GM12873 (cell line): ENCODE measurements at regions not wholly inside any gene's neighbourhood (a gene's known extent, or its start where the extent isn't known, plus 50 kb on each side); places are given as distances from the start of the nearest gene placed in this dataset.

ENCODE experiments used
- TF ChIP-seq, protein P1 (sequence below): IDR thresholded peaks from 2 replicates; pipeline ENCODE4 v1.5.1; 2012; ENCODE audit warnings: low read depth, mild to moderate bottlenecking, moderate library complexity, low read length, control low read depth; ENCODE audit not compliant: insufficient read depth; ENCODE audit errors: missing control alignments

DNA sequence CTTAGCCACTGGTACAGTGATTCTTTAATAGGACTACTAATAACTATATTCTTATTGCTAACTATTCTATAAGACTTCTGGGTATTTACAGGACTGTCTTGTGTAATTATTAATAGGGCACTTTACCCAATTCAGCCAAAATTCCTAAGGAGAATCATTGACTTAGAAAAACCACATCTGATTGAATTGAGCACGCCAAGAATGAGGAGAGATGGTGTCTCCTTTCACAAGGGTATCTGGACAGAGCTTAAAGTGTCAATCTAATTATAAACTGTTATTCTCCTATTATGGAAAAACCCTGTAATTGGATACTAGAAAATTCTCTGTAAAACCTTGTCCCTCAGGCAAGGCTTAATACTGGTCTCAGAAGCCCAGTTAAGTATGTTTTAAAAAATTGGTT, 111.1 kb upstream of the TLL1 start:
- TF ChIP-seq, protein P1, sequence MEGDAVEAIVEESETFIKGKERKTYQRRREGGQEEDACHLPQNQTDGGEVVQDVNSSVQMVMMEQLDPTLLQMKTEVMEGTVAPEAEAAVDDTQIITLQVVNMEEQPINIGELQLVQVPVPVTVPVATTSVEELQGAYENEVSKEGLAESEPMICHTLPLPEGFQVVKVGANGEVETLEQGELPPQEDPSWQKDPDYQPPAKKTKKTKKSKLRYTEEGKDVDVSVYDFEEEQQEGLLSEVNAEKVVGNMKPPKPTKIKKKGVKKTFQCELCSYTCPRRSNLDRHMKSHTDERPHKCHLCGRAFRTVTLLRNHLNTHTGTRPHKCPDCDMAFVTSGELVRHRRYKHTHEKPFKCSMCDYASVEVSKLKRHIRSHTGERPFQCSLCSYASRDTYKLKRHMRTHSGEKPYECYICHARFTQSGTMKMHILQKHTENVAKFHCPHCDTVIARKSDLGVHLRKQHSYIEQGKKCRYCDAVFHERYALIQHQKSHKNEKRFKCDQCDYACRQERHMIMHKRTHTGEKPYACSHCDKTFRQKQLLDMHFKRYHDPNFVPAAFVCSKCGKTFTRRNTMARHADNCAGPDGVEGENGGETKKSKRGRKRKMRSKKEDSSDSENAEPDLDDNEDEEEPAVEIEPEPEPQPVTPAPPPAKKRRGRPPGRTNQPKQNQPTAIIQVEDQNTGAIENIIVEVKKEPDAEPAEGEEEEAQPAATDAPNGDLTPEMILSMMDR: no peak

DNA sequence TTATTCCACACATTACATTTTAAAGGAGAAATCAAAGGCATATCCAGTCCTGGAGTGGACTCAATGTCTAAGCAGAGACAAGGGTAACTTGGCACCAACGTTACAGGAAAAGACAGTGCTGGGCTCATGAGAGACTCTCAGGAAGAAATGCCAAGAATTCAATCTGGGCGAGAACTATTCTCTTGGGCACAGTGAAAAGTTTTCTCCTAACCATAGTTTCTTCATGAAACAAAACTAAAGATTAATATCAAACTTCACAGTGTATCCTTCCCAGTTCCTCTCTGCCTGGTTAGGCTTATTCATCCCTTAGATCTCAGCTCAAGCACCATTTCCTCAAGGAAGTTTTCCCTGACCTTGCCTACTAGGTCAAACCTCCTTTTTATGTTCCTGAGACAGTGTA, 109.4 kb upstream of the TLL1 start:
- TF ChIP-seq, protein P1: no peak

DNA sequence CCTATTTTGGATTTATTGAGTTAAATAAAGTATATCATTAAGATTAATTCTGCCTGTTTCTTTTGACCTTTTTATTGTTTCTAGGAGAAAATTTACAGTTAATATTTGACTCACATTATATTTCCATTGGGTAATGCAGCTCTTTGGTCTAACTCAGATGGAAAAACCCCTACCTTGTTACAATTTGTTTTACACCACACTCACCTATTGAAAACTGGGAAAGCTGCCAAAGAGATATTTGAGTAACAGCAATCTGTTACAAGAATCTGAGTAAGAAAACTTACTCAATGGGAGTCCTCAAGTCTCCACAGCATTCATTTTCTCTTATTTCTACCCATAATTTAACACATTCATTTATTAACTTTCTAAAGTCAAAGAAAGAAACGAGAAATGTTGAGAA, 108.0 kb upstream of the TLL1 start:
- TF ChIP-seq, protein P1: no peak

DNA sequence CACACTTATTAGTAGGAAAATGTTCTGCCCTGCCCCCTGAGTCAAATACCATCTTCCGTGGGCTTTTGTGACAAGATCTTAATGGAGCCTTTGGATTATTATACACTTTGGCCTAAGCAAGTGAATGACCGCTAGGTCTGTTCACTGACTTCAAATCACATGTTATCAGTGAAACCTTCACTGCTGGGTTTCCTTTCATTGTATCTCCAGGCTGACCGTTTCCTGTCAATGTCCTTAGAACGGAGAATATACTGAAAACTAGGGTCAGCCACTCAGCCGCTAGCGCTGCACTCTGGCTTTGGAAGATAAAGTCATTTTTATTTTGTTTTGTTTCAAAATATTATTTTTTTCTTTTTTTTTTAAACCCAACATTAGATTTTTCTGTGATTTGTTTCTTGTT, 107.0 kb upstream of the TLL1 start:
- TF ChIP-seq, protein P1: no peak

DNA sequence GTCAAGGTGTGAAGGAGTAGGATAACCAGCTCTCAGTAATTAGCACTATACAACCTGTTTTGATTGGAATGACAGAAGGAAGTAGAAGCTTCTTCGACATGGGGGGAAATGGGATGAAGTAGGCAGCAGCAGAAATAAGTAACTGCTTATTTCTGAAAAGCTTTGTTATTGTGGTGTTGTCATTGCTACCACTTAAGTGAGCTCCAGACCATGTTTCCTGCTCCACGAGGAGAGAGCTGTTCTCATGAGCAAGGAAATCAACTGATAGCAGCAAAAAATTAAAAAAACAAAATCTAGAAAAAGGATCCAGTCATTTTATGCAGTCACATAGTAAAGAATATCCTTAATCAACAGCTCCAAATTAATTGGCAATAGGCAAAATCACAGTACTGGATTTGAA, 106.1 kb upstream of the TLL1 start:
- TF ChIP-seq, protein P1: no peak

DNA sequence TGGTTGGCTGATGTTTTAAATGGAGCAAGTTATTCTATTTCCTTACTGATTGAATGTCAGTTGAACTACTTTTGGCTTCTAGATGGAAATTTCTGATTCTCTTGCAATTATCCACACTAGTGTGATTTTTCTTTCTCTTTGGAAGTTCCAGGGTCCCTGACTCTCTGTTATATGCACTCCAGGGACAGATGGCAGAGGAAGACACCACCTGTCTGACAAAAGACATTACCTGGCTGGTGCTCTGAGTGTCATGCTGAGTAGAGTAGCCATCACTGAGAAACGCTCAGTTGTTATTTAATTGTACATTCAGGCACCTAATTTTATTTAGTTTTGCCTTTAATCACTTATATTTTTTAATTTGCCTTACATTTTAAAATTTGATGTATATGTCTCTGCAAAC, 105.4 kb upstream of the TLL1 start:
- TF ChIP-seq, protein P1: no peak

DNA sequence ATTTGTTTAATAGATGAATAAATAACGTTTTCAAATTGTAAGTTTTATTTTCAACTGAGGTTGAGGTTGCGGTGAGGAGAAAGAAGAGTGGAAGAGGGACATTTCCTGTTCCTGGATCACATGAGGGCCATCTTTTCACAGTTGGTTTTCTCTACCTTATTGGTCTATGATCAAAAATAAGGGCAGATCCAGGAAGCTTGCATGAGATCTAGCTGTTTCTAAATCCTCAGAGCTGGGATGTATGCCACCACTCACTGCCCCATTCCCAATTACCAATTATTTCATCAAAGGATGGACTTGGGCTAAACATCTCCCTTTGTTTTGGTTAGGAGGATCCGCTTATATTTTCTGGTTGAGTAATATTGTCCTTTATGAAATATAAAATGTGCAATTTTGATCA, 104.8 kb upstream of the TLL1 start:
- TF ChIP-seq, protein P1: no peak
